DMS79 (cell line): ENCODE measurements at regions not wholly inside any gene's neighbourhood (a gene's known extent, or its start where the extent isn't known, plus 50 kb on each side); places are given as distances from the start of the nearest gene placed in this dataset.

Source experiments
- DNase-seq: peaks from one replicate; lab custom pipeline; 2025; lab: John Stamatoyannopoulos, UW

- no peak for DNase-seq
Measured at GRCh38 chr14:46290706-46291105, 360.9 kb downstream of the RPL10L start.

GRCh38 chr14:46279776-46280175 lies 371.8 kb downstream of the RPL10L start:
- no peak for DNase-seq

- DNase-seq: no peak
Measured at GRCh38 chr14:46279327-46279726, 372.3 kb downstream of the RPL10L start.

GRCh38 chr14:46259536-46259935 lies 392.0 kb downstream of the RPL10L start:
- DNase-seq: no peak

- no peak for DNase-seq
Measured at GRCh38 chr14:46256381-46256780, 395.2 kb downstream of the RPL10L start.

GRCh38 chr14:46250113-46250703 lies 401.4 kb downstream of the RPL10L start:
- no peak for DNase-seq

- DNase-seq: no peak
Measured at GRCh38 chr14:46248001-46248630, 403.5 kb downstream of the RPL10L start.

- DNase-seq: no peak
Measured at GRCh38 chr14:46245276-46245675, 406.3 kb downstream of the RPL10L start.

- DNase-seq: no peak
Measured at GRCh38 chr14:46233786-46234185, 417.8 kb downstream of the RPL10L start.

- DNase-seq: no peak
Measured at GRCh38 chr14:46230540-46230939, 421.0 kb downstream of the RPL10L start.

GRCh38 chr14:46215801-46216200 lies 435.8 kb downstream of the RPL10L start:
- DNase-seq: no peak

- no peak for DNase-seq
Measured at GRCh38 chr14:46198676-46199075, 452.9 kb downstream of the RPL10L start.

GRCh38 chr14:46197856-46198255 lies 453.7 kb downstream of the RPL10L start:
- no peak for DNase-seq
